HPDE6-E6E7 (cell line): ENCODE measurements at regions not wholly inside any gene's neighbourhood (a gene's known extent, or its start where the extent isn't known, plus 50 kb on each side); places are given as distances from the start of the nearest gene placed in this dataset.
"Not testable (repeated sequence)": the region's sequence is repeated elsewhere in the genome, so short reads cannot be mapped to it uniquely, and the experiment has no call there.

ENCODE experiments used
- DNase-seq: peaks from one replicate; pipeline ENCODE4 v3.0.0; 2011; ENCODE audit warnings: missing footprints; ENCODE audit errors: extremely low spot score

GRCh38 chr3:72536878-72537267, 311.4 kb downstream of the SHQ1 start:
- DNase-seq, result no peak

- DNase-seq, result no peak
Observed at GRCh38 chr3:72536206-72536877, 311.9 kb downstream of the SHQ1 start.

GRCh38 chr3:72535772-72536171, 312.5 kb downstream of the SHQ1 start:
- no peak for DNase-seq

GRCh38 chr3:72533591-72534473, 314.4 kb downstream of the SHQ1 start:
- DNase-seq, result no peak

- no peak for DNase-seq
Observed at GRCh38 chr3:72530426-72530825, 317.8 kb downstream of the SHQ1 start.

GRCh38 chr3:72529081-72529480, 319.2 kb downstream of the SHQ1 start:
- DNase-seq, result no peak

GRCh38 chr3:72523429-72524151, 324.7 kb downstream of the SHQ1 start:
- no peak for DNase-seq

- DNase-seq, result peak; percentile 27
Observed at GRCh38 chr3:72520690-72521308, 327.4 kb downstream of the SHQ1 start.

GRCh38 chr3:72519946-72520604, 328.2 kb downstream of the SHQ1 start:
- no peak for DNase-seq

- DNase-seq, result no peak
Observed at GRCh38 chr3:72517921-72518424, 330.3 kb downstream of the SHQ1 start.

- DNase-seq, result no peak
Observed at GRCh38 chr3:72517336-72517735, 330.9 kb downstream of the SHQ1 start.

GRCh38 chr3:72516361-72516760, 331.9 kb downstream of the SHQ1 start:
- DNase-seq, result no peak

GRCh38 chr3:72515941-72516340, 332.3 kb downstream of the SHQ1 start:
- DNase-seq, result no peak

GRCh38 chr3:72515281-72515680, 333.0 kb downstream of the SHQ1 start:
- DNase-seq, result no peak

GRCh38 chr3:72510247-72510646, 338.0 kb downstream of the SHQ1 start:
- no peak for DNase-seq

- DNase-seq, result no peak
Observed at GRCh38 chr3:72505539-72506405, 342.5 kb downstream of the SHQ1 start.

GRCh38 chr3:72497501-72497900, 350.7 kb downstream of the SHQ1 start:
- DNase-seq, result not testable (repeated sequence)

GRCh38 chr3:72496051-72496670, 352.1 kb downstream of the SHQ1 start:
- no peak for DNase-seq

- DNase-seq, result no peak
Observed at GRCh38 chr3:72494626-72495025, 353.6 kb downstream of the SHQ1 start.

- no peak for DNase-seq
Observed at GRCh38 chr3:72494130-72494529, 354.1 kb downstream of the SHQ1 start.
